ENCODE measurements at regions not wholly inside any gene's neighbourhood (a gene's known extent, or its start where the extent isn't known, plus 50 kb on each side); places are given as distances from the start of the nearest gene placed in this dataset.
A peak's percentile ranks its signal among the peaks of the same experiment; 100 is the strongest.
"Not testable (repeated sequence)": the region's sequence is repeated elsewhere in the genome, so short reads cannot be mapped to it uniquely, and the experiment has no call there.

DNA sequence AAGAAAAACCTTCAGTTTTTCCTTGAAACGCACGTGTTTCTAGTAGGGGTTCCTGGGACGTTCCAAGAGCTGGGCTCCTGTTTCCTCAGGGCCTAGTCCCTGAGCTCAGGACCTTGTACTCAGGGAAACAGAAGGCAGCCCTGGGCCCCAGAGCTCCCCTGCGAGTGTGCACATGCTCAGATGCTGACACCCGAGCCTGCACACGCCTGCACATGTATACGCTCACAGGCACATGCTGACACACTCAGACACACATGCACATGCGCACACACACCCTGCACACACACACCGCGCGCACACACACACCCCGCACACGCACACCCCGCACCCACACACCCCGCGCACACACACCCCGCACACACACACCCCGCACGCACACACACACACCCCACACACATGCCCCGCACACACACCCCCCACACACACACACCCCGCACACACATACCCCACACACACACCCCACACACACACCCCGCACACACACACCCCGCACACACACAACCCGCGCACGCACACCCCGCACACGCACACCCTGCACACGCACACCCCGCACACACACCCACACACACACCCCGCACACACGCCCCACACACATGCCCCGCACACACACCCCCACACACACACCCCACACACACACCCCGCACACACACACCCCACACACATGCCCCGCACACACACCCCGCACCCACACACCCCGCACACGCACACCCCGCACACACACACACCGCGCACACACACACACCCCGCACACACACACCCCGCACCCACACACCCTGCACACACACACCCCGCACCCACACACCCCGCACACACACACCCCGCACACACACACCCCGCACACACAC is 52.2 kb downstream of the CALML3 start:
- TF ChIP-seq, protein P1, sequence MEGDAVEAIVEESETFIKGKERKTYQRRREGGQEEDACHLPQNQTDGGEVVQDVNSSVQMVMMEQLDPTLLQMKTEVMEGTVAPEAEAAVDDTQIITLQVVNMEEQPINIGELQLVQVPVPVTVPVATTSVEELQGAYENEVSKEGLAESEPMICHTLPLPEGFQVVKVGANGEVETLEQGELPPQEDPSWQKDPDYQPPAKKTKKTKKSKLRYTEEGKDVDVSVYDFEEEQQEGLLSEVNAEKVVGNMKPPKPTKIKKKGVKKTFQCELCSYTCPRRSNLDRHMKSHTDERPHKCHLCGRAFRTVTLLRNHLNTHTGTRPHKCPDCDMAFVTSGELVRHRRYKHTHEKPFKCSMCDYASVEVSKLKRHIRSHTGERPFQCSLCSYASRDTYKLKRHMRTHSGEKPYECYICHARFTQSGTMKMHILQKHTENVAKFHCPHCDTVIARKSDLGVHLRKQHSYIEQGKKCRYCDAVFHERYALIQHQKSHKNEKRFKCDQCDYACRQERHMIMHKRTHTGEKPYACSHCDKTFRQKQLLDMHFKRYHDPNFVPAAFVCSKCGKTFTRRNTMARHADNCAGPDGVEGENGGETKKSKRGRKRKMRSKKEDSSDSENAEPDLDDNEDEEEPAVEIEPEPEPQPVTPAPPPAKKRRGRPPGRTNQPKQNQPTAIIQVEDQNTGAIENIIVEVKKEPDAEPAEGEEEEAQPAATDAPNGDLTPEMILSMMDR (IDR thresholded peaks at IDR 0.05; ENCODE audit: borderline replicate concordance) = no peak
- H3K4me3 ChIP-seq = no peak overlapping the region
- peaks cover 17% of the 10 kb centered on the region for H3K9me3 ChIP-seq (replicated peaks)
- H3K27ac ChIP-seq (replicated peaks) = no peak overlapping the region
- H3K27me3 ChIP-seq (ENCODE audit: low read depth) = no peaks in the 10 kb centered on the region
- no peak for DNase-seq
- intact Hi-C loops (cut with micrococcal nuclease) = no loop called here
- no peaks in the 10 kb centered on the region for H3K4me1 ChIP-seq
- no peaks in the 10 kb centered on the region for H3K36me3 ChIP-seq

GRCh38 chr10:5580038-5580428 is 55.3 kb downstream of the CALML3 start:
- Histone ChIP-seq H3K9me3 (replicated peaks) (peaks cover 26% of the 10 kb centered on the region), H3K4me1 (peaks cover 16% of the 10 kb centered on the region), H3K27me3 (ENCODE audit: low read depth) (peaks cover 17% of the 10 kb centered on the region)
- H3K27ac ChIP-seq (replicated peaks); intact Hi-C loops (cut with micrococcal nuclease); H3K4me3 ChIP-seq; H3K36me3 ChIP-seq; DNase-seq: not testable (repeated sequence)

DNA sequence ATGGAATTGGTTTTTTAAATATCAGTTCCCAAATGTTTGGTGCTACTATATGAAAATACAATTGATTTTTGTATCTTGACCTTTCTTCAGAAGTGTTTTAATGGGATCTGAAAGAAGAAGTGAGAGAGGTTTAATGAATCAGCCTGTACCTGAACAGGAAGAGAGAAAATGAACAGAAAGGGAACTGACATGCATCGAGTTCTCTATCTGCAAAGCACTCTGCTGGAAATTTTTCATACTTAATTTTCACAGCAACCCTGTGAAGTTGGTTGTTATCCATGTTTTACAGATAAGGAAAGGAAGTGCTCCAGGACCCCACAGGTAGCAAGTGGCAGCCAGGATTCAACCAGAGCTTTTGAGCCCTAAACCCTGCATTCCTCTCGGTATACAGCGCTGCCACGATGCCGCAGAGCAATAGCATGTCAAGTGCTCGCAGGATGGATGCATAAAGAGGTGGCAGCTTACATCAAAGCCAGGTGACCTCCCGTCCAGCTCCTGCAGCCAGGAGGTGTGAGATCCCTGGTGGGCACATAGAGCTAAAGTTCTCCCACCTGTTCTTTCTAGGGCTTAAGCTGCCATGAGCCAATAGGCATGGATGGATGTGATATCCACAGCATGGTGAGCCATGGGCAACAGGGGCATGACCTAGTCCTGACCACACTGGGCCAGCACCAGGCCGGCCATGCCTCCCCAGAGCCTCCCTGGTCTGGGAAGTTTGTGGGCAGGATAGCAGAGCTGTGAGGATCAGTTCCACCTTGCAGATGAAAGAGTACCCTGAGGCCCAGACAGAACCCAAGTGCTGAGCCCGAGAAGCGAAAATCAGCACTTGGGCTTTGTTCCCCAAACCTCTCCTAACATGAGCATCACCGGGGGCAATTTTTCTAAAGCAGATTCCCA is 57.2 kb downstream of the CALML3 start:
- Histone ChIP-seq H3K27ac (replicated peaks) (no peak overlapping the region), H3K4me1 (peaks cover 33% of the 10 kb centered on the region), H3K27me3 (ENCODE audit: low read depth) (peaks cover 20% of the 10 kb centered on the region), H3K9me3 (replicated peaks) (peaks cover 26% of the 10 kb centered on the region), H3K36me3 (no peaks in the 10 kb centered on the region), H3K4me3 (no peak overlapping the region)
- TF ChIP-seq, protein P1 (IDR thresholded peaks at IDR 0.05; ENCODE audit: borderline replicate concordance) = no peak
- no peak for DNase-seq
- intact Hi-C loops (cut with micrococcal nuclease) = no loop called here

DNA sequence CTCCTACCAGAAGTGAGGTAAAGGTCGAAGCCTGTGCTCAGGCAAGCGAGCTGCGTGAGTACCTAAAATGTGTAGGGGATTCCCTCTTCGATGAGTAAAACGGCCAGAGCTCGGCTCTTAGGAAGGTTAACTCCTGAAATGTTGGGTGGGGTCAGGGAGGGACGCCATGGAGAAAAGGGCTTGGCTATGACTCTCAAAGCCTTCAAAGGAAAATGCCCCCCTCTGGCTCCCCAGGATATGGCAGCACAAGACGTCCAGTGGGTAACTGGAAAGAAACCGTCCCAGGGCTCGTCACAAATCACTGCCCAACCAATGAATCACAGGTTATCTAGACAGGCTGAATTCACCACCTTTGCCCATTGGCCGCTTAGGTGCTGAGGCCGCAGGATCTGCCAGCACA is 58.0 kb downstream of the CALML3 start:
- no peak overlapping the region for H3K4me3 ChIP-seq
- no peak for DNase-seq
- peaks cover 28% of the 10 kb centered on the region for H3K27me3 ChIP-seq (ENCODE audit: low read depth)
- no peaks in the 10 kb centered on the region for H3K36me3 ChIP-seq
- TF ChIP-seq, protein P1 (IDR thresholded peaks at IDR 0.05; ENCODE audit: borderline replicate concordance) = no peak
- intact Hi-C loops (cut with micrococcal nuclease) = no loop called here
- H3K27ac ChIP-seq (replicated peaks) = no peak overlapping the region
- peaks cover 39% of the 10 kb centered on the region for H3K4me1 ChIP-seq
- H3K9me3 ChIP-seq (replicated peaks) = peaks cover 26% of the 10 kb centered on the region

GRCh38 chr10:5583525-5584175 is 58.9 kb downstream of the CALML3 start:
- DNase-seq = peak; percentile 52

More at GRCh38 chr10:5583525-5584175, 58.9 kb downstream of the CALML3 start:
- intact Hi-C loops (cut with micrococcal nuclease) = no loop called here
- H3K36me3 ChIP-seq = no peaks in the 10 kb centered on the region
- peaks cover 37% of the 10 kb centered on the region for H3K27me3 ChIP-seq (ENCODE audit: low read depth)
- H3K4me1 ChIP-seq = peaks cover 47% of the 10 kb centered on the region
- no peak overlapping the region for H3K4me3 ChIP-seq
- H3K9me3 ChIP-seq (replicated peaks) = peaks cover 26% of the 10 kb centered on the region
- TF ChIP-seq, protein P1 (IDR thresholded peaks at IDR 0.05; ENCODE audit: borderline replicate concordance) = no peak
- peak overlapping the region; percentile 38 for H3K27ac ChIP-seq (replicated peaks)
